H1 (cell line): ENCODE measurements at regions not wholly inside any gene's neighbourhood (a gene's known extent, or its start where the extent isn't known, plus 50 kb on each side); places are given as distances from the start of the nearest gene placed in this dataset.

ENCODE experiments used
- CTCF ChIA-PET: fragments of 300-600 bp; sonication (Branson Sonifier 250); formaldehyde crosslinking; loops from one replicate; lab custom pipeline; 2021; ENCODE audit not compliant: partially characterized antibody; lab: Charles Lee
- POLR2A ChIA-PET: fragments of 300-600 bp; sonication (Branson Sonifier 250); formaldehyde crosslinking; loops from one replicate; lab custom pipeline; 2021; ENCODE audit warnings: inconsistent platforms; ENCODE audit not compliant: partially characterized antibody; lab: Charles Lee
- DNase-seq, 2 experiments: peaks; one replicate each; pipeline versions ENCODE4 v3.0.0 to v3.0.0-alpha.2; 2010 to 2022; ENCODE audit warnings: low spot score in 2 of 2, low read depth in 1 of 2, mixed read lengths in 1 of 2
- FAIRE-seq: peaks from 2 replicates; lab custom pipeline; 2011; peaks lifted over from hg19 to GRCh38; lab: Jason Lieb, UNC
- H2AFZ ChIP-seq: 2 replicates; pipeline ENCODE4 v1.8.1; 2012; ENCODE audit warnings: low read length, inconsistent platforms
- H2AK5ac ChIP-seq: 2 replicates; pipeline ENCODE4 v1.6.1; 2013; ENCODE audit warnings: low read depth, low read length
- H2BK120ac ChIP-seq: replicated peaks from 2 replicates; pipeline ENCODE3; 2013; ENCODE audit warnings: low read depth, low read length, inconsistent platforms
- H2BK12ac ChIP-seq: 2 replicates; pipeline ENCODE4 v1.6.1; 2013; ENCODE audit warnings: low read depth, low read length
- H2BK15ac ChIP-seq: 2 replicates; pipeline ENCODE4 v1.6.1; 2013; ENCODE audit warnings: low read length
- H2BK20ac ChIP-seq: 2 replicates; pipeline ENCODE4 v1.6.1; 2013; ENCODE audit warnings: low read length
- H2BK5ac ChIP-seq: 2 replicates; pipeline ENCODE4 v1.6.1; 2013; ENCODE audit warnings: low read depth, low read length
- H3K14ac ChIP-seq: 2 replicates; pipeline ENCODE4 v1.6.1; 2013; ENCODE audit warnings: inconsistent platforms; ENCODE audit not compliant: insufficient read length
- H3K18ac ChIP-seq: 2 replicates; pipeline ENCODE4 v1.6.1; 2013; ENCODE audit warnings: low read length; ENCODE audit errors: extremely low read depth
- H3K23ac ChIP-seq: 2 replicates; pipeline ENCODE4 v1.6.1; 2013; ENCODE audit warnings: inconsistent platforms; ENCODE audit not compliant: insufficient read length
- H3K23me2 ChIP-seq: 2 replicates; pipeline ENCODE4 v1.6.1; 2013; ENCODE audit warnings: low read depth, low read length
- H3K27ac ChIP-seq: 2 replicates; pipeline ENCODE4 v1.6.1; 2011; ENCODE audit warnings: low read depth, low read length, inconsistent platforms
- H3K27me3 ChIP-seq, 4 experiments: replicated peaks in 1 of 4; 1 replicate in 1 of 4; 2 replicates in 3 of 4; pipeline versions ENCODE4 v1.6.1 to v1.8.1; 2011 to 2013; ENCODE audit warnings: low read length in 3 of 4, mild to moderate bottlenecking in 3 of 4, inconsistent platforms in 2 of 4, mixed read lengths in 2 of 4, moderate library complexity in 1 of 4; ENCODE audit not compliant: control insufficient read depth in 3 of 4, insufficient read depth in 3 of 4; ENCODE audit errors: extremely low read depth in 1 of 4
- H3K36me3 ChIP-seq, 4 experiments: 2 replicates each; pipeline versions ENCODE4 v1.6.1 to v1.8.1; 2011 to 2013; ENCODE audit warnings: mild to moderate bottlenecking in 4 of 4, low read length in 3 of 4, moderate library complexity in 2 of 4, control low read depth in 1 of 4, inconsistent platforms in 1 of 4; ENCODE audit not compliant: insufficient read depth in 4 of 4, control insufficient read depth in 2 of 4
- H3K4ac ChIP-seq: replicated peaks from 2 replicates; pipeline ENCODE3; 2013; ENCODE audit warnings: low read length, low read depth, mixed read lengths, inconsistent platforms; ENCODE audit not compliant: insufficient read length
- H3K4me1 ChIP-seq, 4 experiments: replicated peaks in 1 of 4; 1 replicate in 1 of 4; 2 replicates in 3 of 4; pipeline versions ENCODE4 v1.6.1 to v1.8.1; 2011 to 2013; ENCODE audit warnings: low read length in 3 of 4, inconsistent platforms in 2 of 4, mixed read lengths in 1 of 4; ENCODE audit not compliant: insufficient read depth in 4 of 4, control insufficient read depth in 3 of 4
- H3K4me2 ChIP-seq, 2 experiments: 2 replicates each; pipeline versions ENCODE4 v1.6.1 to v1.8.1; 2011 to 2013; ENCODE audit warnings: low read depth in 2 of 2, low read length in 2 of 2, control low read depth in 1 of 2, inconsistent platforms in 1 of 2, mild to moderate bottlenecking in 1 of 2; ENCODE audit not compliant: insufficient read depth in 1 of 2
- H3K4me3 ChIP-seq, 4 experiments: fragments of 200-600, 300-600 bp in 1 of 4; sonication (generic), shearing (Covaris generic), sonication (Bioruptor Twin) in 1 of 4; 2 replicates each; pipeline versions ENCODE4 v1.5.1 to v1.8.1; 2011 to 2016; ENCODE audit warnings: low read length in 4 of 4, low read depth in 3 of 4, control low read depth in 2 of 4, inconsistent platforms in 2 of 4, mild to moderate bottlenecking in 2 of 4, mixed read lengths in 1 of 4, moderate library complexity in 1 of 4; ENCODE audit not compliant: insufficient read depth in 2 of 4; ENCODE audit errors: extremely low read depth in 1 of 4
- H3K56ac ChIP-seq: replicated peaks from 2 replicates; pipeline ENCODE3; 2013; ENCODE audit warnings: low read depth, mild to moderate bottlenecking, mixed read lengths, low read length, inconsistent platforms; ENCODE audit not compliant: insufficient read length
- H3K79me1 ChIP-seq: 2 replicates; pipeline ENCODE4 v1.6.1; 2013; ENCODE audit warnings: low read depth, low read length, control low read depth
- H3K79me2 ChIP-seq, 2 experiments: 2 replicates each; pipeline versions ENCODE4 v1.6.1 to v1.8.1; 2012 to 2013; ENCODE audit warnings: low read length in 2 of 2, mild to moderate bottlenecking in 2 of 2, inconsistent platforms in 1 of 2; ENCODE audit not compliant: insufficient read depth in 2 of 2, control insufficient read depth in 1 of 2
- H3K9ac ChIP-seq, 4 experiments: replicated peaks in 1 of 4; 1 replicate in 1 of 4; 2 replicates in 3 of 4; pipeline versions ENCODE4 v1.6.1 to v1.8.1; 2011 to 2013; ENCODE audit warnings: low read depth in 3 of 4, low read length in 3 of 4, control low read depth in 2 of 4, mild to moderate bottlenecking in 2 of 4, moderate library complexity in 2 of 4, inconsistent platforms in 1 of 4; ENCODE audit errors: extremely low read depth in 1 of 4
- H3K9me3 ChIP-seq, 2 experiments: 2 replicates each; pipeline versions ENCODE4 v1.6.1 to v1.8.1; 2012 to 2013; ENCODE audit warnings: mild to moderate bottlenecking in 2 of 2, moderate library complexity in 2 of 2, control low read depth in 1 of 2, inconsistent platforms in 1 of 2, low read depth in 1 of 2, low read length in 1 of 2, mixed read lengths in 1 of 2; ENCODE audit not compliant: insufficient read depth in 2 of 2
- H4K20me1 ChIP-seq, 2 experiments: replicated peaks in 1 of 2; 2 replicates each; pipeline versions ENCODE3 to v1.8.1; 2011 to 2013; ENCODE audit warnings: inconsistent platforms in 2 of 2, low read length in 2 of 2, mild to moderate bottlenecking in 1 of 2; ENCODE audit not compliant: insufficient read depth in 2 of 2, control insufficient read depth in 1 of 2
- H4K5ac ChIP-seq: 2 replicates; pipeline ENCODE4 v1.6.1; 2013; ENCODE audit warnings: low read length, low read depth, mixed read lengths, inconsistent platforms; ENCODE audit not compliant: insufficient read length
- H4K8ac ChIP-seq: 2 replicates; pipeline ENCODE4 v1.8.0; 2013; ENCODE audit warnings: mild to moderate bottlenecking, moderate library complexity, low read length, inconsistent platforms; ENCODE audit not compliant: insufficient read depth; ENCODE audit errors: extremely low read depth
- H4K91ac ChIP-seq: replicated peaks from 2 replicates; pipeline ENCODE3; 2013; ENCODE audit warnings: low read length, mixed read lengths, inconsistent platforms; ENCODE audit not compliant: insufficient read length
- CREB1 ChIP-seq: IDR thresholded peaks from 2 replicates; pipeline ENCODE4 v1.6.1; 2012; ENCODE audit warnings: inconsistent platforms
- GABPA ChIP-seq: IDR thresholded peaks from 2 replicates; pipeline ENCODE4 v1.6.1; 2011; ENCODE audit warnings: mild to moderate bottlenecking, low read length, moderate library complexity, borderline replicate concordance; ENCODE audit not compliant: insufficient read depth
- JUN ChIP-seq: IDR thresholded peaks from 2 replicates; pipeline ENCODE4 v1.6.1; 2011; ENCODE audit warnings: low read depth, mild to moderate bottlenecking, improper control_type of control experiment, low read length
- KDM4A ChIP-seq: IDR thresholded peaks from one replicate; pipeline ENCODE4 v1.7.1; 2012; ENCODE audit warnings: low read depth, mild to moderate bottlenecking, moderate library complexity, low read length, inconsistent platforms; ENCODE audit not compliant: severe bottlenecking
- POLR2A ChIP-seq, 2 experiments: IDR thresholded peaks; 1 replicate in 1 of 2; 2 replicates in 1 of 2; pipeline ENCODE4 v1.6.1; 2011; ENCODE audit warnings: low read depth in 2 of 2, low read length in 2 of 2, mild to moderate bottlenecking in 2 of 2; ENCODE audit errors: control extremely low read depth in 1 of 2
- SAP30 ChIP-seq: fragments of 300-600 bp; sonication (generic); IDR thresholded peaks from 2 replicates; pipeline ENCODE4 v1.7.1; 2012; ENCODE audit warnings: low read length, moderate library complexity, mild to moderate bottlenecking, inconsistent platforms; ENCODE audit not compliant: insufficient read depth, insufficient replicate concordance
- SP4 ChIP-seq: IDR thresholded peaks from 2 replicates; pipeline ENCODE4 v1.6.1; 2012; ENCODE audit warnings: low read length, inconsistent platforms
- TBP ChIP-seq: IDR thresholded peaks from 2 replicates; pipeline ENCODE4 v1.6.1; 2011; ENCODE audit warnings: low read depth, low read length, improper control_type of control experiment
- TCF12 ChIP-seq: IDR thresholded peaks from 2 replicates; pipeline ENCODE4 v1.6.1; 2011; ENCODE audit warnings: low read depth, mild to moderate bottlenecking, low read length
- WGBS, 2 experiments: shearing (Covaris generic) in 1 of 2; methylation state at CpG; one replicate each; pipeline versions ENCODE4 v1.1.6 to v1.1.7; 2013 to 2015; ENCODE audit warnings: low lambda C conversion rate in 2 of 2, mixed read lengths in 2 of 2, inconsistent platforms in 1 of 2, low coverage in 1 of 2, missing lambda C conversion rate in 1 of 2; ENCODE audit not compliant: insufficient replicate concordance in 2 of 2, insufficient coverage in 1 of 2, insufficient read length in 1 of 2; ENCODE audit errors: extremely low coverage in 1 of 2, missing lambda C conversion rate in 1 of 2; 5-methylcytosine and 5-hydroxymethylcytosine counted together
- TF ChIP-seq, protein P1 (sequence below): IDR thresholded peaks from 2 replicates; pipeline ENCODE4 v1.6.1; 2011; ENCODE audit warnings: low read depth, mild to moderate bottlenecking, low read length; ENCODE audit not compliant: insufficient read depth

DNA sequence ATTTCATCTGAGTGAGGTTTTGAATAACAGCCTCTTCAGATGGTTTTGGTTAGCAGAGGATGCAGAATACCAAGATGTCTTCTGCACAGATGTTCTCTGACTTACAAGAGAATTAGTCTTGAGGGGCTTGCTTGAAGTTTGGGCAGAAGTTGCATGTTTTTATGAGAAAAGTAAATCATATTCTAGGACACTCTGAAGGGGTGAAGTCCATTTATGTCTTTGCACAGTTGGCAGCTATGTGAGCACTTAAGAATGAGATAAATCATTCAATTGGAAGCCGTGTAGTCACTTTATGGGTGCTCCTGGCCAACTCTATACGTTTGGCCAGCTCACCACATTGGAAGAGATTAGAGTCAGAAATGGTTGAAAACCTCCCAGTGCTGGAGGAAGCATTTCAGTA lies 252.7 kb upstream of the KCNIP4 start:
- Histone ChIP-seq H3K79me1 (no peaks in the 10 kb centered on the region), H3K18ac (no peak overlapping the region), H3K4me2 (no peak overlapping the region), H3K79me2 (no peaks in the 10 kb centered on the region), H3K23me2 (no peaks in the 10 kb centered on the region), H2BK120ac (no peak overlapping the region)
- POLR2A ChIA-PET = no interaction called here
- TF ChIP-seq POLR2A (IDR thresholded peaks at IDR 0.05; ENCODE audit: control extremely low read depth in 1 of 2, low read depth in 2 of 2, low read length in 2 of 2) (no peak), JUN (no peak), TCF12 (no peak), SP4 (no peak), CREB1 (no peak), GABPA (no peak), KDM4A (no peak), SAP30 (no peak), TBP (no peak)
- TF ChIP-seq, protein P1, sequence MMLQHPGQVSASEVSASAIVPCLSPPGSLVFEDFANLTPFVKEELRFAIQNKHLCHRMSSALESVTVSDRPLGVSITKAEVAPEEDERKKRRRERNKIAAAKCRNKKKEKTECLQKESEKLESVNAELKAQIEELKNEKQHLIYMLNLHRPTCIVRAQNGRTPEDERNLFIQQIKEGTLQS = no peak
- TF ChIP-seq, all 59 proteins: peak for 0
- no peak for FAIRE-seq
- H2BK15ac ChIP-seq = no peak overlapping the region
- no peak overlapping the region for H3K27ac ChIP-seq
- no peak overlapping the region for H2AFZ ChIP-seq
- no peaks in the 10 kb centered on the region for H3K27me3 ChIP-seq
- no peak overlapping the region for H4K91ac ChIP-seq
- H3K56ac ChIP-seq = no peak overlapping the region
- no peaks in the 10 kb centered on the region for H4K20me1 ChIP-seq
- no peaks in the 10 kb centered on the region for H3K9me3 ChIP-seq
- H3K4ac ChIP-seq = no peak overlapping the region
- H3K14ac ChIP-seq = no peak overlapping the region
- no peak for DNase-seq
- H2AK5ac ChIP-seq = no peak overlapping the region
- no peak overlapping the region for H3K4me3 ChIP-seq
- H4K8ac ChIP-seq = no peak overlapping the region
- H4K5ac ChIP-seq = no peak overlapping the region
- 92% methylated on average over 2 of the region's 2 CpGs; no CpG with 5 or more reads in 1 of the 2 experiments for WGBS, 2 experiments
- H3K4me1 ChIP-seq = no peaks in the 10 kb centered on the region
- no peak overlapping the region for H3K9ac ChIP-seq
- no peak overlapping the region for H3K23ac ChIP-seq
- H2BK5ac ChIP-seq = no peak overlapping the region
- no peaks in the 10 kb centered on the region for H3K36me3 ChIP-seq
- CTCF ChIA-PET = interaction anchor here (1.0 kb wide), 1 partner anchor 13 kb away, joined by 3 read pairs; no protein-coding TSS in a partner anchor
- no peak overlapping the region for H2BK12ac ChIP-seq
- no peak overlapping the region for H2BK20ac ChIP-seq
